ENCODE measurements at regions not wholly inside any gene's neighbourhood (a gene's known extent, or its start where the extent isn't known, plus 50 kb on each side); places are given as distances from the start of the nearest gene placed in this dataset.

GRCh38 chr5:144680711-144681110, 510.0 kb downstream of the KCTD16 start:
- no peak for ATAC-seq (replicated peaks in 1 of 4)
- no peak overlapping the region for H3K27ac Mint-ChIP-seq
- no CpG with 5 or more reads among the region's 1 CpG for WGBS (ENCODE audit: insufficient coverage)

GRCh38 chr5:144671066-144671465, 500.4 kb downstream of the KCTD16 start:
- Histone ChIP-seq H3K4me1 (ENCODE audit: control insufficient read depth in 1 of 2, extremely low read depth in 1 of 2, insufficient read depth in 2 of 2, low read length in 2 of 2) (no peaks in the 10 kb centered on the region), H3K27me3 (replicated peaks in 1 of 2; ENCODE audit: control insufficient read depth in 2 of 2, extremely low read depth in 1 of 2, insufficient read depth in 2 of 2, low read length in 1 of 2) (no peaks in the 10 kb centered on the region), H3K36me3 (ENCODE audit: control insufficient read depth in 2 of 2, extremely low read depth in 1 of 2, insufficient read depth in 1 of 2, low read length in 1 of 2) (no peaks in the 10 kb centered on the region), H3K9me3 (no peaks in the 10 kb centered on the region), H3K4me3 (ENCODE audit: control insufficient read depth in 1 of 2, extremely low read depth in 1 of 2, low read length in 1 of 2) (no peak overlapping the region), H3K27ac (ENCODE audit: low read length) (no peak overlapping the region)
- no peak for DNase-seq
- CTCF ChIA-PET, result no interaction called here
- H3K27ac Mint-ChIP-seq, result no peak overlapping the region
- H3K9me3 Mint-ChIP-seq, result peaks cover 3 to 15% (median 6%) of the 10 kb centered on the region in 3 donors
- no peak overlapping the region for H3K4me3 Mint-ChIP-seq
- no peaks in the 10 kb centered on the region for H3K27me3 Mint-ChIP-seq
- POLR2A ChIA-PET, result no interaction called here
- no peak for ATAC-seq (replicated peaks in 1 of 4)
- WGBS (ENCODE audit: insufficient coverage), result no CpG with 5 or more reads among the region's 1 CpG
- no peaks in the 10 kb centered on the region for H3K36me3 Mint-ChIP-seq
- no peaks in the 10 kb centered on the region for H3K4me1 Mint-ChIP-seq

More at GRCh38 chr5:144680711-144681110, 510.0 kb downstream of the KCTD16 start:
- no peaks in the 10 kb centered on the region for H3K9me3 ChIP-seq
- Mint-ChIP-seq H3K27me3 (no peaks in the 10 kb centered on the region), H3K9me3 (peaks cover 12 to 20% (median 16%) of the 10 kb centered on the region in 3 donors), H3K36me3 (no peaks in the 10 kb centered on the region), H3K4me3 (no peak overlapping the region), H3K4me1 (no peaks in the 10 kb centered on the region)
- H3K27me3 ChIP-seq (replicated peaks in 1 of 2; ENCODE audit: control insufficient read depth in 2 of 2, extremely low read depth in 1 of 2, insufficient read depth in 2 of 2, low read length in 1 of 2), result no peaks in the 10 kb centered on the region
- H3K36me3 ChIP-seq (ENCODE audit: control insufficient read depth in 2 of 2, extremely low read depth in 1 of 2, insufficient read depth in 1 of 2, low read length in 1 of 2), result no peaks in the 10 kb centered on the region
- POLR2A ChIA-PET, result interaction anchor here in 1 of 2 donors (0.6 kb wide), 1 partner anchor 41 kb away, joined by 3 read pairs; no protein-coding TSS in a partner anchor
- H3K27ac ChIP-seq (ENCODE audit: low read length), result no peak overlapping the region
- H3K4me1 ChIP-seq (ENCODE audit: control insufficient read depth in 1 of 2, extremely low read depth in 1 of 2, insufficient read depth in 2 of 2, low read length in 2 of 2), result no peaks in the 10 kb centered on the region
- no peak overlapping the region for H3K4me3 ChIP-seq (ENCODE audit: control insufficient read depth in 1 of 2, extremely low read depth in 1 of 2, low read length in 1 of 2)
- no peak for DNase-seq
- CTCF ChIA-PET, result no interaction called here

GRCh38 chr5:144659634-144660227, 489.1 kb downstream of the KCTD16 start:
- Histone ChIP-seq H3K4me1 (ENCODE audit: control insufficient read depth in 1 of 2, extremely low read depth in 1 of 2, insufficient read depth in 2 of 2, low read length in 2 of 2) (no peaks in the 10 kb centered on the region), H3K36me3 (ENCODE audit: control insufficient read depth in 2 of 2, extremely low read depth in 1 of 2, insufficient read depth in 1 of 2, low read length in 1 of 2) (no peaks in the 10 kb centered on the region), H3K27me3 (replicated peaks in 1 of 2; ENCODE audit: control insufficient read depth in 2 of 2, extremely low read depth in 1 of 2, insufficient read depth in 2 of 2, low read length in 1 of 2) (no peaks in the 10 kb centered on the region), H3K4me3 (ENCODE audit: control insufficient read depth in 1 of 2, extremely low read depth in 1 of 2, low read length in 1 of 2) (no peak overlapping the region), H3K9me3 (no peaks in the 10 kb centered on the region), H3K27ac (ENCODE audit: low read length) (no peak overlapping the region)
- Mint-ChIP-seq H3K4me1 (no peaks in the 10 kb centered on the region), H3K27ac (no peak overlapping the region), H3K9me3 (peaks cover 5 to 10% (median 8%) of the 10 kb centered on the region in 3 donors), H3K27me3 (no peaks in the 10 kb centered on the region), H3K4me3 (no peak overlapping the region), H3K36me3 (no peaks in the 10 kb centered on the region)
- ChIA-PET POLR2A (no interaction called here), CTCF (interaction anchor here in 1 of 2 donors (0.5 kb wide), 1 partner anchor 9 kb away, joined by 5 read pairs; no protein-coding TSS in a partner anchor)
- DNase-seq, result no peak
- 50% methylated on average over 1 of the region's 2 CpGs for WGBS (ENCODE audit: insufficient coverage)
- no peak for ATAC-seq (replicated peaks in 1 of 4)

- Mint-ChIP-seq H3K27me3 (no peaks in the 10 kb centered on the region), H3K4me3 (no peak overlapping the region), H3K4me1 (no peaks in the 10 kb centered on the region), H3K27ac (no peak overlapping the region), H3K9me3 (peaks cover 8 to 13% (median 9%) of the 10 kb centered on the region in 3 donors), H3K36me3 (no peaks in the 10 kb centered on the region)
- POLR2A ChIA-PET, result no interaction called here
- H3K4me3 ChIP-seq (ENCODE audit: control insufficient read depth in 1 of 2, extremely low read depth in 1 of 2, low read length in 1 of 2), result no peak overlapping the region
- CTCF ChIA-PET, result no interaction called here
- H3K36me3 ChIP-seq (ENCODE audit: control insufficient read depth in 2 of 2, extremely low read depth in 1 of 2, insufficient read depth in 1 of 2, low read length in 1 of 2), result no peaks in the 10 kb centered on the region
- no CpG with 5 or more reads among the region's 3 CpGs for WGBS (ENCODE audit: insufficient coverage)
- no peaks in the 10 kb centered on the region for H3K4me1 ChIP-seq (ENCODE audit: control insufficient read depth in 1 of 2, extremely low read depth in 1 of 2, insufficient read depth in 2 of 2, low read length in 2 of 2)
- DNase-seq (no peak), ATAC-seq (replicated peaks in 1 of 4) (no peak)
- H3K27me3 ChIP-seq (replicated peaks in 1 of 2; ENCODE audit: control insufficient read depth in 2 of 2, extremely low read depth in 1 of 2, insufficient read depth in 2 of 2, low read length in 1 of 2), result no peaks in the 10 kb centered on the region
- no peaks in the 10 kb centered on the region for H3K9me3 ChIP-seq
- H3K27ac ChIP-seq (ENCODE audit: low read length), result no peak overlapping the region
Observed at GRCh38 chr5:144644317-144644716, 473.6 kb downstream of the KCTD16 start.

- POLR2A ChIA-PET, result no interaction called here
- H3K4me3 Mint-ChIP-seq, result no peak overlapping the region
- CTCF ChIA-PET, result no interaction called here
- H3K9me3 Mint-ChIP-seq, result peaks cover 15 to 28% (median 18%) of the 10 kb centered on the region in 3 donors
- H3K4me1 ChIP-seq (ENCODE audit: control insufficient read depth in 1 of 2, extremely low read depth in 1 of 2, insufficient read depth in 2 of 2, low read length in 2 of 2), result no peaks in the 10 kb centered on the region
- H3K27ac Mint-ChIP-seq, result no peak overlapping the region
- DNase-seq, result no peak
- H3K27ac ChIP-seq (ENCODE audit: low read length), result no peak overlapping the region
- no peak overlapping the region for H3K4me3 ChIP-seq (ENCODE audit: control insufficient read depth in 1 of 2, extremely low read depth in 1 of 2, low read length in 1 of 2)
- no peaks in the 10 kb centered on the region for H3K36me3 Mint-ChIP-seq
- H3K27me3 Mint-ChIP-seq, result no peaks in the 10 kb centered on the region
- no peaks in the 10 kb centered on the region for H3K36me3 ChIP-seq (ENCODE audit: control insufficient read depth in 2 of 2, extremely low read depth in 1 of 2, insufficient read depth in 1 of 2, low read length in 1 of 2)
- H3K9me3 ChIP-seq, result no peaks in the 10 kb centered on the region
- H3K4me1 Mint-ChIP-seq, result no peaks in the 10 kb centered on the region
- H3K27me3 ChIP-seq (replicated peaks in 1 of 2; ENCODE audit: control insufficient read depth in 2 of 2, extremely low read depth in 1 of 2, insufficient read depth in 2 of 2, low read length in 1 of 2), result no peaks in the 10 kb centered on the region
- no peak for ATAC-seq (replicated peaks in 1 of 4)
- WGBS (ENCODE audit: insufficient coverage), result no CpG with 5 or more reads among the region's 2 CpGs
Observed at GRCh38 chr5:144638787-144639186, 468.1 kb downstream of the KCTD16 start.

- Mint-ChIP-seq H3K27ac (no peak overlapping the region), H3K36me3 (no peaks in the 10 kb centered on the region), H3K4me1 (no peaks in the 10 kb centered on the region), H3K4me3 (no peak overlapping the region), H3K27me3 (no peaks in the 10 kb centered on the region), H3K9me3 (peaks cover 23 to 47% (median 33%) of the 10 kb centered on the region in 3 donors)
- Histone ChIP-seq H3K4me3 (ENCODE audit: control insufficient read depth in 1 of 2, extremely low read depth in 1 of 2, low read length in 1 of 2) (no peak overlapping the region), H3K27me3 (replicated peaks in 1 of 2; ENCODE audit: control insufficient read depth in 2 of 2, extremely low read depth in 1 of 2, insufficient read depth in 2 of 2, low read length in 1 of 2) (no peaks in the 10 kb centered on the region), H3K27ac (ENCODE audit: low read length) (no peak overlapping the region), H3K36me3 (ENCODE audit: control insufficient read depth in 2 of 2, extremely low read depth in 1 of 2, insufficient read depth in 1 of 2, low read length in 1 of 2) (no peaks in the 10 kb centered on the region), H3K4me1 (ENCODE audit: control insufficient read depth in 1 of 2, extremely low read depth in 1 of 2, insufficient read depth in 2 of 2, low read length in 2 of 2) (no peaks in the 10 kb centered on the region), H3K9me3 (no peaks in the 10 kb centered on the region)
- ATAC-seq (replicated peaks in 1 of 4), result no peak
- no peak for DNase-seq
- no CpG with 5 or more reads among the region's 2 CpGs for WGBS (ENCODE audit: insufficient coverage)
- POLR2A ChIA-PET, result no interaction called here
- CTCF ChIA-PET, result no interaction called here
Observed at GRCh38 chr5:144634138-144634537, 463.5 kb downstream of the KCTD16 start.
